Left cardiac atrium (tissue), 4 donors: ENCODE measurements at regions not wholly inside any gene's neighbourhood (a gene's known extent, or its start where the extent isn't known, plus 50 kb on each side); places are given as distances from the start of the nearest gene placed in this dataset.

Experiments used
- ATAC-seq, 2 donors: fragments of 200-7000 bp; cut with Tn5 transposase; one replicate each; pipeline ENCODE4 v1.9.1; 2020; ENCODE audit warnings: mild to moderate bottlenecking in 2 of 2, moderate library complexity in 2 of 2
- DNase-seq: peaks from one replicate; pipeline ENCODE4 v3.0.0-alpha.2; 2020
- intact Hi-C, 2 donors: fragments of 100-400 bp; cut with DNase I; formaldehyde crosslinking; loops; one replicate each; pipeline versions ENCODE4 v1.14.1 to v1.15.1; 2022 to 2023
- donor health status: DM: no; HTN: yes; CAD: no.
- donor health status: DM: no; HTN: yes; CAD: no; lungs with severe emphysema.
- donor health status: DM: yes; HTN: yes; CAD: no.
- donor health status: Dilated cardiomyopathy.

DNA sequence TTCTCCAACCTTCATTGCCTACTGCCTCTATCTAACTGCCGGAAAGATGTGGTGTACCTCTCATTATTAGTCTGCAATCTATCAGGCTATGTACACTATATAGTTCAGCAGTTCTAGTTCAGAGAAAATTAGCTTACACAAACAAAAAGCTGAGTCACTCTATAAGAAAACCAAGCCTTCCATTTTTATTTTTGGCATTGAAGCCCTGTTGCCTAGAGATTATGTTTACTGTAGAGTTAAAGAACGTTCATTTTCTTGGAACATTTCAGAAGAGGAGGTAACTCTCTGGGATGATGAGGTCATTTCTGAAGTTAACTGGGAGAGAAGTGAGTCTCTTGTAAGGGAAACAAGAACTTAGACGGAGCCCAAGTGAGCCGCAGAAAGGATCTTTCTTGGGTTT, 133.5 kb downstream of the FAM124B start:
- peak in 1 of 2 donors; percentile 88 for ATAC-seq

DNA sequence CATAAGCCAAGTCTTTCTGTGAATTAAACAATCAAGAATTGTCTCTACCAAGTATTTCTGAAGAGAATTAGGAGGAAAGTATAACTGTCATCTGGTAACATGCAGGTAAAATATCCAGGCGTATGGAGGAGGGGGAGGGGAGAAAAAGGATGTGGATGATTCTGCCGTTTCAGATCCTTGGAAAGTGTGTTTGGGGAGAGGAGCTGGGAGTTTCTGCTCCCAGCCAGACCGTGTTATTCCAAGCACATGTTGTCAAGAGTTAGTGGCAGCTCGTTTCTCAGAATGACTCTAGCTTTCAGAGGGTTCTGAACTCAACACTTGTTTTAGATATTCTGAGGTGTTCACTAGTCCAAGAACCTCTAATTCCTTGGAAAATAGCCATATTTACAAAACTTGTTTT, 137.6 kb downstream of the FAM124B start:
- intact Hi-C loops = no loop called here
- ATAC-seq (no peak), DNase-seq (no peak)

More for the DNA sequence above, 133.5 kb downstream of the FAM124B start:
- DNase-seq = no peak
- intact Hi-C loops = no loop called here

DNA sequence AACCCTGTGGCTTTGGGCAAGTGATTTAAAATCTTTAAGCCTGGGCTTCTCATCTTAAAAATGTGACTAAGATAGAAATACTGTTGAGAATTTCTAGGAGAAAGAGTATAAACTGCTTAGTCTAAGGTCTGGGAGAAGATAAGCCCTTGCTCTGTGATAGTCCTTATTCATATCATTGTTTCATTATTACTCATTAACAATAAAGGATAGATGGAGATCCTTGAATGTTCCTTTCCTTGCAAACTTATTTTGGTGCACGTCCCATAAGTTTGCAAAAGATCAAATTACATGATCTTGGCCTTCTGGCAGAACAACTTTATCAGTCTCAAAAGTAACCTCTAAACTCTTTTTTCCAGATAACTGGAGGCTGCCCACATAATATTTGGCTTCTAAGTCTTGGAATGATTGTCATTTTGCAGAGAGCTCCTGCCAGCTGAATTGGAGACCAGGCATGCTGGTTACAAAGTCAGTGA, 138.3 kb downstream of the FAM124B start:
- ATAC-seq = peak in 1 of 2 donors; percentile 55
- DNase-seq = no peak
- intact Hi-C loops = no loop called here

DNA sequence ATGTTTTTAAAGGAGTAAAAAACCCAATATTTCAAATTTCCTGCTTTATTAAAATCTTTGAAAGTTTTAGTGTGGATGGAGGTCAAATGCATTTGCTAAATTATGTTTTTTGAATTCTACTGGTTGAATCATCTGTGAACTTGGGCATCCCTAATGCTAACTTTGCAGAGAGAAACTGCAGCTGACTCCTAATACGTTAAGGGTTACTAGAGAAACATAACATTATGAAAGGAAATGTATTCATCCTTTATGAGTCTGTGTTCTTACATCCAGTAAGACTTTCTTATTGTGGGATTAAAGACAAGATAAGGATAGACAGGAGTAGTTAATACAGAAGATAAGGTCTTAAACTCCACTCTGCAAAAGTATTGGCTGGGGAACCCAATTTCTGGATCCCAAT, 140.6 kb downstream of the FAM124B start:
- ATAC-seq (no peak), DNase-seq (no peak)
- intact Hi-C loops = no loop called here

DNA sequence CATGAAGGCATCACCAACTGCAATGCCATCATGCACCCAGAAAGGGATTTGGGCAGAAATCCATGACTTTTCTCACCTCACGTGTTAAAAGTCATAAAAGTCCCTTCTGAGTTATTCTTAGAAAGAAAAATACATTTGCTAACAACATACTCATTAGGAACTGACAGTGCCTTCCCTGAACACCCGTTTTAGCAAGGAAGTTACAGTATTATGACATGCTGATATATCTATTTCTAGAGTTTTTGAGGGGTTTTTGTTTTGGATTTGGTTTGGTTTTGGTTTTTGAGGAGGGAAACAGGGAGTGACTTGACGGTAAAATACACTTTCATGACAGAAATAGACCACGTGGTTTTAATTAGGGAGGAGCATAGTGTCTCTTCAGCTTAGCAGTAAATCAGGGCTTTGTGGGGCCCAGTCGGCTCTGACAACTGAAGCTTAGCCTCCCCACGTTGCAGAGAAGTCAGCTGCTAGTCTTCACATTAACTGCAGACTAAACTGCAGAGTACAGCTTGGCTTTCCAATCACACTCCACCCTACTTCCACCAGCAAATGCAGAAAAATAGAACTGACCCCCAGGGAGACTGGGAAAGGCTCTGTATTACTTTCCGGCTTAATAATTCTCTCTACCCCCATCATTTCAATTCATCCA, 141.4 kb downstream of the FAM124B start:
- intact Hi-C loops = no loop called here
- ATAC-seq = peak; percentile 23 to 52
- DNase-seq = no peak

DNA sequence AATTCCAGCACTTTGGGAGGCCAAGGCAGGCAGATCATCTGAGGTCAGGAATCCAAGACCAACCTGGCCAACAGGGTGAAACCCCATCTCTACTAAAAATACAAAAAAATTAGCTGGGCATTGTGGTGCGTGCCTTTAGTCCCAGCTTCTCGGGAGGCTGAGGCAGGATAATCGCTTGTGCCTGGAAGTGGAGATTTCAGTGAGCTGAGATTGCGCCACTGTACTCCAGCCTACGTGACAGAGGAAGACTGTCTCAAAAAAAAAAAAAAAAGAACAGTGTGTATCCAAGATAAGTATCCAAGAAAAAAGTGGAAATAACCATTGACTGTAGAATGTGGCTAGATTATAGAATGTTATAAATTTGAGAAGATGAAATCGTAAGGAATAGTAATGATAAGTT, 142.1 kb downstream of the FAM124B start:
- DNase-seq (no peak), ATAC-seq (no peak)
- intact Hi-C loops = no loop called here

DNA sequence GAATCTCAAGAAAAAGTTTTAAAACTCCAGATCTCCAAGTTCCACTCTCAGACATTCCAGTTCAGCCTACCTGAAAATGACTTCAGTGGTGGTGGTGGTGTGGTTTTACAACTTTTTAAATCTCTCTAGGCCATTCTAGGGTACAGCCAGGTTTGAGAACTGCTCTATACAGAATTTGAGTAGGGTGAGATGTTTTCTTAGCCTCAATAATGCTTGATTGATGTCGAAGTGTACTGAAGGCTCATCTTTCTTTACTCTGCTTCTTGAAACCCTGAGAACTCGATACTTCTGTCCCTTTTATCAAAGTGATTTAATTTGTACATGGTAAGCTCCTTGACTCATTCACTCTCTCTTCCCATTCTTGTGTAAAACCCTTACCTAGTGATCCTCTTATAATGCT, 143.8 kb downstream of the FAM124B start:
- DNase-seq (no peak), ATAC-seq (no peak)
- intact Hi-C loops = no loop called here

DNA sequence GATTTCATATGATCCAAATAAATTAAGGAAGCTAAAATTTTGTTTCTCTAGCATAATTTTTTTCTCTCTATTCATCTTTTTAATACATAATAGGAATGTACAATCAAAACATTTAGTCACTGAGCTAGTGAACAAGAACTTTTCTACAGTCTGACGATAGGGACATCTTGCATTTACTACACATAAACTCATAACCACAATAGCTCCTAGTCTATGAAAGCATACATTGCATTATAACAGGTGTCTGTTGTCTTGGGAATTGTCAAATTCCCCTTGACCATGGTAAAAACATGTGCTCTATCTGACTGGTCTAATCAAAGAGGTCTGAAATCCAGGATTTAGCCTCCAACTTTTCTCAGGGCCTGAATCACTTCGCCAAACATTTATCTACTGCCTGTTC, 144.8 kb downstream of the FAM124B start:
- intact Hi-C loops = no loop called here
- DNase-seq (no peak), ATAC-seq (no peak)

DNA sequence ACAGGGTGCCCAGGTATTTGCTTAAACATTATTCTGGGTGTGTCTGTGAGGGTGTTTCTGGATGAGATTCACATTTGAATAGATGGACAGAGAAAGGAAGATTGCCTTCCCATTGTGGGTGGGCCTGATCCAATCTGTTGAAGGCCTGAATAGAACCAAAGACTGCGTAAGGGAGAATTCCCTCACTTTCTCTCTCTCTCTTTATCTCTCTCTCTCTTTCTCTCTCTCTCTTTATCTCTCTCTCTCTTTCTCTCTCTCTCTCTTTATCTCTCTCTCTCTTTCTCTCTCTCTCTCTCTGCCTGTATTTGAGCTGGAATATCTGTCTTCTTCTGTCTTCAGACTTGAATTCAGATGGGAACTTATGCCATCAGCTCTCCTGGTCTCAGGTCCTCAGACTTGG, 148.4 kb downstream of the FAM124B start:
- ATAC-seq (no peak), DNase-seq (no peak)
- intact Hi-C loops = no loop called here

DNA sequence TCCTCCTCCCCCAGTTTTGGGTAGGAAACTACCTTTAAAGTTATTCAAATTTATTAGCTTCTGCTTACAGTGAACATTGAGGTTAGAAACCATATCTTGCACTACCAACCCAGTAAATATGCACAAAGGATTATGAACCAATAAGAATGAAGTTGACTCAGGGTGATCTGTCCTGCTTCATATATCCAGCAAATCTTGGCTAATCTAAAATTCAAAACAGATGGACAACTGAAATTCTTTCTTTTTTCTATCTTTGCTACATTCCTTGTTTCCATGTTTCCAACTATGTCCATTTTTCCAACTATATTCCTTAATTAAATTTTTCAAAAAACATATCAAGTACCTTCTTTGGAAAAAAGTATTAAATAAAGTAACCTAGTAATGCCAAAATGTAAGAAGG, 149.3 kb downstream of the FAM124B start:
- intact Hi-C loops = no loop called here
- ATAC-seq (no peak), DNase-seq (no peak)

DNA sequence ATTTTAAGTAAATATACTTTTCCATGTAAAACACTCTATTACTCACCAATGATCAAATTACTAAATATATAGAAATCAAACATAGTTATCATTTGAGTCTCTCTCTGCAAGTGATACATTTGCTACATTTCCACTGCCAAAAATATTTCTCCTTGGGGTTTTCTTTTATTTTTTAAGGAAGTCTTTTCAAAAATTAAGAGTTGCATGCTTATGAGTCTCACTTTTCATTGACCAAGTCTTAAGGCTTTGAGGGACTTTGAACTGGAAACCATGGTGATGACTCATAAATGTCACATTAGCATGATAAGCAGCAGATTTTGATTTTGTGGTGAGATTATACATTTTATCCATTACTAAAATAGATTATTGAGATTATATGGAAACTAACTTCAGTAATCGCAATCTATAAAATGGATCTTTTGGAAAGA, 152.9 kb downstream of the FAM124B start:
- no peak for DNase-seq
- ATAC-seq = no peak
- intact Hi-C loops = no loop called here

DNA sequence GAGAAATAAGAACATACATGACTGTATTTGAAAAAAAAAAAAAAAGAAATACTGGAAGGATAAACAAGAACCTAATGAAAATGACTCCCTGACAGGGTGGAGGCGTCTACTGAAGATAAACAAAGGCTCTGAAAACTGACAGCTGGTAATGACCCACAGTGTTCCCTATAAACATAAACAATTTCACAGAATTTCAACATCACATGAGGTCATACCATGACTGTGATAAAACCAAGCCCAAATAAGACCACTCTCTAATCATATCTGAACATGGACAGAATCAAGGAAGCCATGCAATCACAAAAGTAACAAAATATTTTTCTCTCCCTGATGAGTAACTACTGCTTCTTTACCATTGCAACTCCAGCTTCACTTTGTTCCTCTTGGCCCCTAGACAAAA, 159.3 kb downstream of the FAM124B start:
- peak in 1 of 2 donors; percentile 73 for ATAC-seq
- intact Hi-C loops = no loop called here
- no peak for DNase-seq

DNA sequence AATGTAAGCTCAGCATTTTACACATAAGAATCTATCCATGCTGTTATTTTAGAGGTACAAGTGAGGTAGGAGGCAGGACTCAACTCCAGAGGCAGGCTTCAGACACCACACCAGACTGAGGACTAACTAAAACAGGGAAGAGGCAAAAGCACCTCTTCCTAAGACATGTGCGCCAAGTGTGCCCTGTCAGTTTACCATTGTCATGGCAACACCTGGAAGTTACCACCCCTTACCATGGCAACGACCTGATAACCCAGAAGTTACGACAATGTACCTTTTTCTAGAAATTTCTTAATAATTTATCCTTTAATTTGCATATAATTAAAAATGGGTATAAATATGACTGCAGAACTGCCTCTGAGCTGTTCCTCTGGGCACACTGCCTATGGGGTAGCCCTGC, 160.1 kb downstream of the FAM124B start:
- ATAC-seq (no peak), DNase-seq (no peak)
- intact Hi-C loops = no loop called here

DNA sequence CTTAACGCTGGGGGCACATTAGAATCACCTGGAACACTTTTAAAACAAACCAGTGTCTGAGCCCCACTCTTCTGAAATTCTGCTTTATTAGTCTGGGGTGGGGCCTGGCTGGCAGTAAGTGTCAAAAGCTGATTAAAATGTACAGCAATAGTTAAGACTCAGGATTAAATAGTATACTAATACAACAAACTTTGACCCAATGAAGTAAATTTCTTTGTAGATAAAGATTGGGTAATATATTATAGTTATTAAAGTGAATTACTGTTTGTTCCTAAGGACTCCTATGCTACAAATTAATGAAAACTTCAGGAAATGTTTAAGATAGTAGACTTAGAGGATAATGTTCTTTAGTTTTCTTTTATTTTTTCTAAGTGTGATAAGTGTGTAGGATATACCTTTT, 160.9 kb downstream of the FAM124B start:
- DNase-seq (no peak), ATAC-seq (no peak)
- intact Hi-C loops = no loop called here

DNA sequence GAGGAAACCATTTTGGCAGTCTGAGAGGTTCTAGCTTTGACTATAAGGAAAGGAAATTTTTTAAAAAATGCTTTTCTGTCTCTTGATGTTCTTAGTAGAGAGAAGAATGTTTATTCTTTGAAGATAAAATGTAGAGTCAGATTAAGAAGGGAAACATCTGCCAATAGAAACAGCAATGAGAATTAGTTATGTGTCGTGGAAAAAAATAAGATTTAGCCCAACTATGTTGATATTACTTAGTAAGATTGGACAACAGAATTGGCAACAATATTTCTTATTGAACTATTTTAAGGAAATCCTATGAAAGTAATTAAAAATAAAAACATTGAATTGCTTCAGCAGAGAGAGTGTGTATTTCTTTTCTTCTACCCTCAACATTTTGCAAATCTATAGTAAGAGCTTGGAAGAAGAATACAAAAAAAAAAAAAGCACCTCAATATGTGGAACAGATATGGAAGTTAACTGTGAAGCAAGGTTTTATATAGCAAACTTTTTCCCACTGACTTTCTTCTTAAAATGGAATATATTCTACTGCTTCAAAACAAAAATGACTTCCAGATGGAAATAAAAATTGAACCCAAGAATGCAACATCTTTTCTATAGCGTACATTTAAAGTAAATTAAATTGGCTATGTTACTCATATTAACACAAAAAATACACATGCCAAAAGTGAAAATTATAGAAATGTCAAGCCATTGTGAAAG, 177.9 kb downstream of the FAM124B start:
- intact Hi-C loops = no loop called here
- ATAC-seq (peak in 1 of 2 donors; percentile 18), DNase-seq (no peak)

DNA sequence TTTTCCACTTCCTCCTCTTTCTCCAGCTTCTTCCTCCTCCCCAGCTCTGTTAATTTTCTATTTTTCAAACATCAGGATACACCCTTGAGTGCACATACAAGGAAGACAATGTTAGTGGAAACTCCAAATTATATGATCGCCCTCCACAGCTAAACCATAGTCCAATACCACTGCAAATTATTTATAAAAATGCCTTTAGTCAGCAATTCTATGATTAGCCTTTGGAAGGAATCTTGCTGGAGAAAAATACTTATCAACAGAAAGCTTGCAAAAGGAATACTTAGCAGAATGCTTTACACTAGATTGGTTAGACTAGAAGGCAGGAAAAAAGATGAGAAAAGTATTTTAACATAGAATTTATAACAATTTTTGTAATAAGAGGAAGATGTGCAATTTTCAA, 178.9 kb downstream of the FAM124B start:
- DNase-seq = no peak
- no peak for ATAC-seq
- intact Hi-C loops = no loop called here

DNA sequence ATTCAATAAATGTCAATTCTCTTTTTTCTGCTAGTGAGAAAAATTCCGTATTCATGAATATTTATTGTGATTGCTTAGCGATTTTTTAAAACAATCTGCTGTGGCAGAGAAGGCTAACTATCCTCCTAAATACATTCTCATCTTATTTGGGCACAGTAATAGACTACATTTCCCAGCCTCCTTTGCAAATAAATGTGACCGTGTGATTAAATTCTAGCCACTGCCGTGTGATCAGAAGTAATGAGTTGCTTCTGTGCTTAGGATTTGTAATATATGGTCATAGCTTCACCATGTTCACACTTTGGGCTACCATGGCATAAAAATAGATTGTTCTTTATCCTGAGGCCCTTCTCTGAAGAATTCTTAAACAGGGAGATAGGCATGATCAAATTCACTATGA, 179.6 kb downstream of the FAM124B start:
- intact Hi-C loops = no loop called here
- no peak for DNase-seq
- ATAC-seq = peak in 1 of 2 donors; percentile 7

DNA sequence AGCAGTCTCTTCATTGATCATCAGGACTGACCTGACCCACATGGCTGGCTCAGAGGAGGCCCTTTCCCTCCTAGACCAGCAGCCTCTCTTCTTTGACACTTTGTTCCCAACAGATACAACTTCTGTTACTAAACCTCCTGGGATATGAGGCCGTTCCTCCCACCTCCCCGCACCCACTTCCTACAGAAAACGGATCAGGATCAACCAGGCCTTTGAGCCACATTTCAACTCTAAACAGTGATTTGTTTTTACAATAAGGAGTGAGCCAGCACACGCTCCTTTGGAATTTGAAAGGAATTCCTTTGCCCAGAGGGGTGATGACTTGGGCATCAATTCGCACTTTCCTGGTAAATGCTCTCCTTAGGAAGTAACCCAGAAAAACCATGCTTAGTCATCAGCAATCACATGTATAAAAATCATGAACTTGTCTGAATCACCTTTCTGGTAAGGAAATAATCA, 180.4 kb downstream of the FAM124B start:
- ATAC-seq (peak; percentile 59 to 77), DNase-seq (no peak)
- intact Hi-C loops = no loop called here

DNA sequence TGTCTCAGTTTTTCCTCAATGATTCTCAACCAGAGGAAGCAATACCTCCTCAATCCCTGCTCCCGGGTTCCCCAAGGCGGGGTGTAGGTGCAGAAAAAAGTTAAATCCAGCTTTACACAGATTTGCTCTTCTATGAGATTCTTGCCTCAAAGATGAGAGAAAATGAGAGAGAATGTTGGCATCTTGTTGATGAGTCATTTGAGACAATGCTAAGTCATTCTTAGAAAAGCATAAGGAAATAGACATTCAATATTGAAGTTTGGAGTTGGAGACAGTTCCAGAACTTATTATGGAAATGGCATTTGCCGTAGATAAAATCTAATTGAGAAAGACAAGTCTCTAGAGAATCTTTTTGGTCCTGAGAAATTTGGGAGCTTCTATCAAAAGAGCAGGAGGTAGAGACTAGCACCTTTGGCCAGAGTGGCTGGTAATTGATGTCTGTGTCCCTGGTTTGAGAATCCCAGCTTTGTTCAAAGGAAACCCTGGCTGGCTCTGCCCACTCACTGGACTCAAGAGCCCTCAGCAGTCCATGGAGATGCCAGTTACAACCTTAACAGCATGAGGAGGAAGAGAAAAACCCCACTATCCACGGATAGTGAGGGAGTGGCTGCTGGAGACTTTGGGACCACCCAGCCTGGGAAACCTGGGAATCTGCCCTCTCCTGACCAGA, 181.2 kb downstream of the FAM124B start:
- ATAC-seq = no peak
- no peak for DNase-seq
- intact Hi-C loops = no loop called here

DNA sequence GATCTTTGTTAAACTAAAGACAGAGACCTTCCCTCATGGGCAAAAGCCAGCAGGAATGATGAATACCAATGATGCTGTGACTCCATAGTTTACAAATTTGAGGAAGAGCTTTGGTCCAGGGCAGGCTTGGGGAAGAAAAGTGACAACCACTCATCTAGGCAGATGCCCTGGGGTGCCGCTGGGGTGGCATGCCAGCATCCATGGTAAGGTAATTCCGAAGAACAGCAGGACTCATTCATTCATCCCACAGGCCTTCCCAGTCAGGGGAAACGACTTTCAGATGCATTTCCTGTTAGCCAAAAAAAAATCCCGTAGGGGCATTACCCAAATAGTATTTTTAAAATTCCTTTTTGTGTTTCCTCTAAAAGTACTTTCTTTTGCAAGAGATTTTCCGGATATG, 180.7 kb upstream of the SERPINE2 start:
- intact Hi-C loops = no loop called here
- ATAC-seq (no peak), DNase-seq (no peak)
